Fibroblast of lung (primary cell): ENCODE measurements at regions not wholly inside any gene's neighbourhood (a gene's known extent, or its start where the extent isn't known, plus 50 kb on each side); places are given as distances from the start of the nearest gene placed in this dataset.

ENCODE experiments used
- DNase-seq, 2 donors: peaks; one replicate each; pipeline versions ENCODE4 v3.0.0 to v3.0.0-alpha.2; 2010; ENCODE audit warnings: low read depth in 2 of 2
- H2AFZ ChIP-seq: 2 replicates; pipeline ENCODE4 v1.5.1; 2012; ENCODE audit warnings: low read length, control low read depth, inconsistent platforms
- H3K27ac ChIP-seq: 2 replicates; pipeline ENCODE4 v1.5.1; 2011; ENCODE audit warnings: low read length, control low read depth; ENCODE audit not compliant: insufficient read depth
- H3K27me3 ChIP-seq: 2 replicates; pipeline ENCODE4 v1.5.1; 2011; ENCODE audit warnings: mild to moderate bottlenecking, low read length; ENCODE audit not compliant: control insufficient read depth, insufficient read depth
- H3K36me3 ChIP-seq: 2 replicates; pipeline ENCODE4 v1.5.1; 2011; ENCODE audit warnings: low read length; ENCODE audit not compliant: control insufficient read depth, insufficient read depth
- H3K4me1 ChIP-seq: 2 replicates; pipeline ENCODE4 v1.5.1; 2011; ENCODE audit warnings: low read length; ENCODE audit not compliant: control insufficient read depth, insufficient read depth; ENCODE audit errors: extremely low read depth
- H3K4me2 ChIP-seq: 2 replicates; pipeline ENCODE4 v1.5.1; 2011; ENCODE audit warnings: low read length, control low read depth; ENCODE audit not compliant: insufficient read depth; ENCODE audit errors: extremely low read depth
- H3K4me3 ChIP-seq, 4 experiments: fragments of 200-600 bp in 1 of 4; sonication (generic) in 1 of 4; replicated peaks in 1 of 4; 2 replicates each; pipeline ENCODE4 v1.5.1; 2011 to 2016; ENCODE audit warnings: low read length in 4 of 4, low read depth in 3 of 4, mild to moderate bottlenecking in 3 of 4, control low read depth in 2 of 4, inconsistent platforms in 1 of 4, mixed read lengths in 1 of 4; ENCODE audit not compliant: insufficient read depth in 1 of 4; ENCODE audit errors: control extremely low read depth in 1 of 4
- H3K79me2 ChIP-seq: 2 replicates; pipeline ENCODE4 v1.5.1; 2012; ENCODE audit warnings: mild to moderate bottlenecking, low read length, inconsistent platforms; ENCODE audit not compliant: control insufficient read depth, insufficient read depth
- H3K9ac ChIP-seq: 2 replicates; pipeline ENCODE4 v1.5.1; 2011; ENCODE audit warnings: mild to moderate bottlenecking, low read length, control low read depth; ENCODE audit not compliant: insufficient read depth
- H3K9me3 ChIP-seq: 2 replicates; pipeline ENCODE4 v1.5.1; 2012; ENCODE audit warnings: low read depth, low read length; ENCODE audit not compliant: control insufficient read depth, insufficient read depth
- H4K20me1 ChIP-seq: 2 replicates; pipeline ENCODE4 v1.5.1; 2011; ENCODE audit warnings: low read length; ENCODE audit not compliant: control insufficient read depth, insufficient read depth; ENCODE audit errors: extremely low read depth
- CTCF ChIP-seq, 2 donors: IDR thresholded peaks in 1 of 2; conservative IDR thresholded peaks in 1 of 2; 1 replicate in 1 of 2; 2 replicates in 1 of 2; pipeline ENCODE4 v1.5.1; 2011 to 2012; ENCODE audit warnings: low read length in 2 of 2, control low read depth in 1 of 2, inconsistent platforms in 1 of 2, low read depth in 1 of 2, mild to moderate bottlenecking in 1 of 2
- EZH2 ChIP-seq: IDR thresholded peaks from 2 replicates; pipeline ENCODE4 v1.5.1; 2012; ENCODE audit warnings: low read length, control low read depth, mild to moderate bottlenecking; ENCODE audit errors: missing control alignments

- H4K20me1 ChIP-seq = no peaks in the 10 kb centered on the region
These were observed 84.6 kb upstream of the PLEKHA5 start for GRCh38 chr12:19044891-19045290.

GRCh38 chr12:19045426-19045825 lies 84.1 kb upstream of the PLEKHA5 start:
- DNase-seq = peak in 1 of 2 donors; percentile 40
- Histone ChIP-seq H3K9me3 (no peaks in the 10 kb centered on the region), H3K4me1 (no peaks in the 10 kb centered on the region), H2AFZ (no peak overlapping the region), H3K4me3 (no peak overlapping the region), H3K36me3 (no peaks in the 10 kb centered on the region), H3K27ac (no peak overlapping the region), H3K9ac (no peak overlapping the region), H3K27me3 (no peaks in the 10 kb centered on the region), H3K4me2 (no peak overlapping the region), H4K20me1 (no peaks in the 10 kb centered on the region), H3K79me2 (no peaks in the 10 kb centered on the region)
- no peak for TF ChIP-seq EZH2
- TF ChIP-seq CTCF (conservative IDR thresholded peaks at IDR 0.05 in 1 of 2, IDR thresholded peaks at IDR 0.05 in 1 of 2; ENCODE audit: low read depth in 1 of 2, low read length in 2 of 2) = no peak

More at GRCh38 chr12:19044891-19045290, 84.6 kb upstream of the PLEKHA5 start:
- no peak overlapping the region for H3K4me2 ChIP-seq
- H3K9me3 ChIP-seq = no peaks in the 10 kb centered on the region
- no peak overlapping the region for H3K27ac ChIP-seq
- no peak overlapping the region for H3K9ac ChIP-seq
- DNase-seq = no peak
- no peak for TF ChIP-seq CTCF (conservative IDR thresholded peaks at IDR 0.05 in 1 of 2, IDR thresholded peaks at IDR 0.05 in 1 of 2; ENCODE audit: low read depth in 1 of 2, low read length in 2 of 2)
- no peak for TF ChIP-seq EZH2
- H3K4me3 ChIP-seq = no peak overlapping the region
- no peaks in the 10 kb centered on the region for H3K27me3 ChIP-seq
- H3K4me1 ChIP-seq = no peaks in the 10 kb centered on the region
- H3K79me2 ChIP-seq = no peaks in the 10 kb centered on the region
- no peak overlapping the region for H2AFZ ChIP-seq
- H3K36me3 ChIP-seq = no peaks in the 10 kb centered on the region

GRCh38 chr12:19048943-19049342 lies 80.6 kb upstream of the PLEKHA5 start:
- no peaks in the 10 kb centered on the region for H3K79me2 ChIP-seq
- no peak overlapping the region for H3K27ac ChIP-seq
- no peaks in the 10 kb centered on the region for H4K20me1 ChIP-seq

More at GRCh38 chr12:19048943-19049342, 80.6 kb upstream of the PLEKHA5 start:
- no peaks in the 10 kb centered on the region for H3K27me3 ChIP-seq
- no peak for TF ChIP-seq EZH2
- no peak for TF ChIP-seq CTCF (conservative IDR thresholded peaks at IDR 0.05 in 1 of 2, IDR thresholded peaks at IDR 0.05 in 1 of 2; ENCODE audit: low read depth in 1 of 2, low read length in 2 of 2)
- H3K4me3 ChIP-seq = no peak overlapping the region
- no peaks in the 10 kb centered on the region for H3K9me3 ChIP-seq
- no peak overlapping the region for H3K9ac ChIP-seq
- no peak overlapping the region for H2AFZ ChIP-seq
- DNase-seq = peak in 1 of 2 donors; percentile 46
- no peak overlapping the region for H3K4me2 ChIP-seq
- no peaks in the 10 kb centered on the region for H3K36me3 ChIP-seq
- H3K4me1 ChIP-seq = no peaks in the 10 kb centered on the region
